H9 (cell line): ENCODE measurements at regions not wholly inside any gene's neighbourhood (a gene's known extent, or its start where the extent isn't known, plus 50 kb on each side); places are given as distances from the start of the nearest gene placed in this dataset.

Experiments
- DNase-seq: peaks from one replicate; pipeline ENCODE4 v3.0.0-alpha.2; 2017
- H2AFZ ChIP-seq: one replicate; pipeline ENCODE4 v1.6.1; 2013; ENCODE audit warnings: mild to moderate bottlenecking, low read length, control low read depth, moderate library complexity
- H2AK5ac ChIP-seq: 2 replicates; pipeline ENCODE4 v1.6.1; 2013; ENCODE audit warnings: low read length, control low read depth, mixed read lengths; ENCODE audit not compliant: insufficient read length
- H2BK120ac ChIP-seq: one replicate; pipeline ENCODE4 v1.6.1; 2013; ENCODE audit warnings: low read depth, mild to moderate bottlenecking, low read length, control low read depth, inconsistent platforms; ENCODE audit not compliant: poor library complexity, severe bottlenecking
- H2BK12ac ChIP-seq: 2 replicates; pipeline ENCODE4 v1.6.1; 2013; ENCODE audit warnings: low read length, control low read depth, mixed read lengths, low read depth; ENCODE audit not compliant: insufficient read length
- H2BK15ac ChIP-seq: 2 replicates; pipeline ENCODE4 v1.6.1; 2013; ENCODE audit warnings: low read depth, low read length, control low read depth
- H2BK20ac ChIP-seq: one replicate; pipeline ENCODE4 v1.6.1; 2013; ENCODE audit warnings: low read depth, mild to moderate bottlenecking, low read length, control low read depth, inconsistent platforms; ENCODE audit not compliant: poor library complexity, severe bottlenecking
- H2BK5ac ChIP-seq: 2 replicates; pipeline ENCODE4 v1.6.1; 2013; ENCODE audit warnings: low read length, control low read depth, mixed read lengths; ENCODE audit not compliant: insufficient read length
- H3K14ac ChIP-seq: 2 replicates; pipeline ENCODE4 v1.6.1; 2013; ENCODE audit warnings: low read length, control low read depth; ENCODE audit not compliant: insufficient read depth
- H3K18ac ChIP-seq: 2 replicates; pipeline ENCODE4 v1.6.1; 2013; ENCODE audit warnings: low read depth, mild to moderate bottlenecking, mixed read lengths, low read length, control low read depth; ENCODE audit not compliant: insufficient read length
- H3K23ac ChIP-seq: 2 replicates; pipeline ENCODE4 v1.6.1; 2013; ENCODE audit warnings: low read length, control low read depth, mixed read lengths, low read depth; ENCODE audit not compliant: insufficient read length
- H3K23me2 ChIP-seq: 2 replicates; pipeline ENCODE4 v1.6.1; 2013; ENCODE audit warnings: low read depth, mild to moderate bottlenecking, mixed read lengths, low read length, control low read depth; ENCODE audit not compliant: insufficient read length, poor library complexity, severe bottlenecking
- H3K27ac ChIP-seq: 2 replicates; pipeline ENCODE4 v1.5.1; 2013; ENCODE audit warnings: low read length, control low read depth, mixed read lengths, low read depth; ENCODE audit not compliant: insufficient read length
- H3K27me3 ChIP-seq: 2 replicates; pipeline ENCODE4 v1.6.1; 2013; ENCODE audit warnings: low read length, control low read depth, inconsistent platforms; ENCODE audit not compliant: insufficient read depth
- H3K4ac ChIP-seq: 2 replicates; pipeline ENCODE4 v1.6.1; 2013; ENCODE audit warnings: low read depth, mild to moderate bottlenecking, control low read depth, inconsistent platforms, low read length, moderate library complexity
- H3K4me1 ChIP-seq: 2 replicates; pipeline ENCODE4 v1.6.1; 2013; ENCODE audit warnings: low read length, control low read depth, inconsistent platforms; ENCODE audit not compliant: insufficient read depth
- H3K4me2 ChIP-seq: 2 replicates; pipeline ENCODE4 v1.6.1; 2013; ENCODE audit warnings: low read length, control low read depth, mixed read lengths; ENCODE audit not compliant: insufficient read length, insufficient read depth
- H3K56ac ChIP-seq: 2 replicates; pipeline ENCODE4 v1.6.1; 2013; ENCODE audit warnings: low read depth, mild to moderate bottlenecking, mixed read lengths, low read length, control low read depth; ENCODE audit not compliant: insufficient read length
- H3K79me1 ChIP-seq: 2 replicates; pipeline ENCODE4 v1.6.1; 2013; ENCODE audit warnings: low read depth, mild to moderate bottlenecking, moderate library complexity, low read length, control low read depth, inconsistent platforms; ENCODE audit not compliant: insufficient read depth, poor library complexity, severe bottlenecking
- H3K79me2 ChIP-seq: 2 replicates; pipeline ENCODE4 v1.6.1; 2013; ENCODE audit warnings: low read length, control low read depth, inconsistent platforms; ENCODE audit not compliant: insufficient read depth
- H3K9ac ChIP-seq: 2 replicates; pipeline ENCODE4 v1.6.1; 2013; ENCODE audit warnings: low read length, control low read depth, mixed read lengths; ENCODE audit not compliant: insufficient read length; ENCODE audit errors: extremely low read depth
- H3K9me3 ChIP-seq: one replicate; pipeline ENCODE4 v1.6.1; 2013; ENCODE audit warnings: low read depth, low read length, inconsistent platforms; ENCODE audit not compliant: control insufficient read depth
- H3T11ph ChIP-seq: one replicate; pipeline ENCODE4 v1.6.1; 2013; ENCODE audit warnings: mild to moderate bottlenecking, low read length, control low read depth, inconsistent platforms
- H4K20me1 ChIP-seq: one replicate; pipeline ENCODE4 v1.6.1; 2013; ENCODE audit not compliant: control insufficient read depth, insufficient read length, insufficient read depth
- H4K5ac ChIP-seq: 2 replicates; pipeline ENCODE4 v1.6.1; 2013; ENCODE audit warnings: low read depth, mild to moderate bottlenecking, mixed read lengths, low read length, control low read depth; ENCODE audit not compliant: insufficient read length
- H4K8ac ChIP-seq: replicated peaks from 2 replicates; pipeline ENCODE4 v1.6.1; 2013; ENCODE audit warnings: low read length, control low read depth, mixed read lengths, low read depth; ENCODE audit not compliant: insufficient read length
- H4K91ac ChIP-seq: 2 replicates; pipeline ENCODE4 v1.6.1; 2013; ENCODE audit warnings: low read depth, mild to moderate bottlenecking, moderate library complexity, mixed read lengths, low read length, control low read depth; ENCODE audit not compliant: insufficient read length
- H3K27ac Mint-ChIP-seq, 3 experiments: 2 replicates in 2 of 3; 3 replicates in 1 of 3; pipeline ENCODE4 v1.8.0; 2020 to 2021; ENCODE audit warnings: mixed read lengths in 3 of 3, mild to moderate bottlenecking in 1 of 3, moderate library complexity in 1 of 3
- H3K27me3 Mint-ChIP-seq: 2 replicates; pipeline ENCODE4 v1.8.0; 2021; ENCODE audit warnings: low read depth, mild to moderate bottlenecking, moderate library complexity, mixed read lengths
- H3K36me3 Mint-ChIP-seq, 3 experiments: 2 replicates in 2 of 3; 3 replicates in 1 of 3; pipeline ENCODE4 v1.8.0; 2020 to 2021; ENCODE audit warnings: low read depth in 3 of 3, mixed read lengths in 3 of 3; ENCODE audit not compliant: insufficient read depth in 1 of 3
- H3K4me1 Mint-ChIP-seq, 2 experiments: 2 replicates each; pipeline ENCODE4 v1.8.0; 2020; ENCODE audit warnings: mixed read lengths in 2 of 2
- H3K4me3 Mint-ChIP-seq, 2 experiments: 2 replicates in 1 of 2; 3 replicates in 1 of 2; pipeline ENCODE4 v1.8.0; 2020 to 2021; ENCODE audit warnings: mild to moderate bottlenecking in 2 of 2, mixed read lengths in 2 of 2, moderate library complexity in 1 of 2
- H3K9me3 Mint-ChIP-seq, 2 experiments: 2 replicates in 1 of 2; 3 replicates in 1 of 2; pipeline ENCODE4 v1.8.0; 2020; ENCODE audit warnings: mild to moderate bottlenecking in 2 of 2, mixed read lengths in 2 of 2, moderate library complexity in 1 of 2
- CTCF ChIP-seq: fragments of 200-600 bp; sonication (generic); conservative IDR thresholded peaks from 3 replicates; pipeline ENCODE4 v1.8.0; 2021; ENCODE audit warnings: antibody characterized with exemption, mild to moderate bottlenecking
- WGBS: extraction: QIAGEN DNeasy Blood & Tissue Kit; methylation state at CpG from one replicate; pipeline ENCODE4 v1.1.7; 2013; ENCODE audit warnings: missing lambda C conversion rate, low lambda C conversion rate, mixed read lengths; ENCODE audit not compliant: insufficient read length; ENCODE audit errors: extremely low coverage; 5-methylcytosine and 5-hydroxymethylcytosine counted together

GRCh38 chr6:20313051-20313450 is 88.6 kb upstream of the E2F3 start:
- Histone ChIP-seq H3K4ac (no peak overlapping the region), H2BK120ac (no peak overlapping the region), H3K27ac (no peak overlapping the region), H3K23ac (no peak overlapping the region), H3K27me3 (no peaks in the 10 kb centered on the region), H3K9me3 (no peaks in the 10 kb centered on the region), H3K4me1 (no peaks in the 10 kb centered on the region), H2AFZ (no peak overlapping the region), H2BK15ac (no peak overlapping the region), H4K91ac (no peak overlapping the region), H3K56ac (no peak overlapping the region), H3K18ac (no peak overlapping the region), H2AK5ac (no peak overlapping the region), H2BK5ac (no peak overlapping the region), H3K23me2 (no peaks in the 10 kb centered on the region), H2BK20ac (no peak overlapping the region), H3K14ac (no peak overlapping the region), H3T11ph (no peak overlapping the region), H4K20me1 (no peaks in the 10 kb centered on the region), H3K4me2 (no peak overlapping the region), H4K8ac (no peak overlapping the region), H4K5ac (no peak overlapping the region), H3K79me1 (no peaks in the 10 kb centered on the region), H3K9ac (no peak overlapping the region), H2BK12ac (no peak overlapping the region), H3K79me2 (no peaks in the 10 kb centered on the region)
- TF ChIP-seq CTCF, result no peak
- H3K27me3 Mint-ChIP-seq, result no peaks in the 10 kb centered on the region; the same call in 1 of the 2 replicates
- H3K4me3 Mint-ChIP-seq, result no peak overlapping the region
- no peaks in the 10 kb centered on the region for H3K36me3 Mint-ChIP-seq
- H3K27ac Mint-ChIP-seq, result no peak overlapping the region
- peaks cover 6% of the 10 kb centered on the region in 2 experiments for H3K4me1 Mint-ChIP-seq
- no peaks in the 10 kb centered on the region; a peak in 1 of 5 replicates for H3K9me3 Mint-ChIP-seq
- no peak for DNase-seq
- no CpG with 5 or more reads among the region's 3 CpGs for WGBS
